ENCODE measurements at regions not wholly inside any gene's neighbourhood (a gene's known extent, or its start where the extent isn't known, plus 50 kb on each side); places are given as distances from the start of the nearest gene placed in this dataset.

DNA sequence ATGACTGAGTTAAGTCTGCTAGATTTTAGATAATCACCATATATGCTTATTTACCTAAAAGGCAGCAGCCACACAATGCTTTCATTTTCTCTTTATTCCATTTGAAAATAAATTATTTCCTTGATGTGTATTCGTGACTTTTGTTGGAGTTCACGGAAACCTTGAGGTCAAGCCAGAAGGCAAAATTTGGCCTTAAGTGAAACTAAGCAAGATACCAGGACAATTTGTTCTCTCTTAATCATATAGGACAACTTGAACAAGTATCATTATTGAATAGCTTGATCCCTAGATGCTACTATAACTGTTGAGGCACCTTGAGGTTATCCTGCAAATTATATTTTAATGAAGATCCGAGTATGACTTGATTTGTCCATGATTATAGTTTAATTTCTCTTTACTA is 429.2 kb upstream of the DACH1 start:
- TF ChIP-seq, protein P1, sequence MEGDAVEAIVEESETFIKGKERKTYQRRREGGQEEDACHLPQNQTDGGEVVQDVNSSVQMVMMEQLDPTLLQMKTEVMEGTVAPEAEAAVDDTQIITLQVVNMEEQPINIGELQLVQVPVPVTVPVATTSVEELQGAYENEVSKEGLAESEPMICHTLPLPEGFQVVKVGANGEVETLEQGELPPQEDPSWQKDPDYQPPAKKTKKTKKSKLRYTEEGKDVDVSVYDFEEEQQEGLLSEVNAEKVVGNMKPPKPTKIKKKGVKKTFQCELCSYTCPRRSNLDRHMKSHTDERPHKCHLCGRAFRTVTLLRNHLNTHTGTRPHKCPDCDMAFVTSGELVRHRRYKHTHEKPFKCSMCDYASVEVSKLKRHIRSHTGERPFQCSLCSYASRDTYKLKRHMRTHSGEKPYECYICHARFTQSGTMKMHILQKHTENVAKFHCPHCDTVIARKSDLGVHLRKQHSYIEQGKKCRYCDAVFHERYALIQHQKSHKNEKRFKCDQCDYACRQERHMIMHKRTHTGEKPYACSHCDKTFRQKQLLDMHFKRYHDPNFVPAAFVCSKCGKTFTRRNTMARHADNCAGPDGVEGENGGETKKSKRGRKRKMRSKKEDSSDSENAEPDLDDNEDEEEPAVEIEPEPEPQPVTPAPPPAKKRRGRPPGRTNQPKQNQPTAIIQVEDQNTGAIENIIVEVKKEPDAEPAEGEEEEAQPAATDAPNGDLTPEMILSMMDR (conservative IDR thresholded peaks at IDR 0.05; ENCODE audit: low read length) = no peak
- no peak for TF ChIP-seq EZH2phosphoT487 (IDR thresholded peaks at IDR 0.05; ENCODE audit: borderline replicate concordance)

All from Loucy (cell line).